GM18499 (cell line): ENCODE measurements at regions not wholly inside any gene's neighbourhood (a gene's known extent, or its start where the extent isn't known, plus 50 kb on each side); places are given as distances from the start of the nearest gene placed in this dataset.
"Not testable (repeated sequence)": the region's sequence is repeated elsewhere in the genome, so short reads cannot be mapped to it uniquely, and the experiment has no call there.

ENCODE experiments used
- ATAC-seq: cut with Tn5 transposase; IDR thresholded peaks from one replicate; pipeline ENCODE4 v1.9.1; 2021; ENCODE audit warnings: moderate number of reproducible peaks; ENCODE audit not compliant: insufficient read depth, unreplicated experiment

DNA sequence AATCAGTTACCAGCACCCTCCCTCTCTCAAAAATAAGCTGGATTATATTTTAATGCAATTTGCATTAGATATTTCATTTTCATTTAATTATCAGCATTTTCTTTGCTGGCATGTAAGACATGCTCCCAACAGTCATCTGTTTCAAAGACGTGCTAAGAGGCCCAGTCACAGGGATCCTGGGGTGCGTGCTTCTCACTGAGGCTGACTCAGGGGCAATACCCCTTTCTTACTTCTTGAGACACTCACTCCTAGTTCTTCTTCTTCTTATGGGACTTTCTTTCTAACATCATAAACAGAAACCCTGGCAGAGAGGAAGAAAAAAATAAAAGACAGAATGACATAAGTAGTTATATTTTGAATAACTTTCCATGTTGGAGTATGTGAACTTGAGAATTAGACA, 372.1 kb upstream of the MEX3C start:
- no peak for ATAC-seq

DNA sequence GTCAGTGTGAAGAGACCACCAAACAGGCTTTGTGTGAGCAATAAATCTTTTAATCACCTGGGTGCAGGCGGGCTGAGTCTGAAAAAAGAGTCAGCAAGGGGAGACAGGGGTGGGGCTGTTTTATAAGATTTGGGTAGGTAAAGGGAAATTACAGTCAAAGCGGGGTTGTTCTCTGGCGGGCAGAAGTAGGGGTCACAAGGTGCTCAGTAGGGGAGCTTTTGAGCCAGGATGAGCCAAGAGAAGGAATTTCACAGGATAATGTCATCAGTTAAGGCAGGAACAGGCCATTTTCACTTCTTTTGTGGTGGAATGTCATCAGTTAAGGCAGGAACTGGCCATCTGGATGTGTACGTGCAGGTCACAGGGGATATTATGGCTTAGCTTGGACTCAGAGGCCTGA, 372.6 kb upstream of the MEX3C start:
- not testable (repeated sequence) for ATAC-seq

DNA sequence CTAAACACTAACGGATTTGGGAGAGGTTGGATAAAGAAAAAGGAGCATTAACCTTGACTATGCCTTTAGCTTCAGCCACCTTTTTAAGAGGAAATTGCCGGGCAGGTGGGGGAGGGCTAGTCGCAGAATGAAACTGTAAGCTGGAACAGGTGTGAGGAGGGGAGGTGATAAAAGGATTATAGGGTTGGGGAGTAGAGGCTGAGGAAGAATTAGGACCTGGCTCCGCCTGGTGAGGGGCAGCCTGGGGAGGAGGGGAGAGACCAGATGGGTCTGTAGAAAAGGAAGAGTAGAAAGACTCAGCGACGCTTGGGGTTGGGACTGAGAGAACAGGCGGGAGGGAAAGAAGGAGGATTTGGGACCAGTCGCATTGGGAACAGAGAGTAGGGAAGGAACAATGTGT, 376.4 kb upstream of the MEX3C start:
- not testable (repeated sequence) for ATAC-seq

DNA sequence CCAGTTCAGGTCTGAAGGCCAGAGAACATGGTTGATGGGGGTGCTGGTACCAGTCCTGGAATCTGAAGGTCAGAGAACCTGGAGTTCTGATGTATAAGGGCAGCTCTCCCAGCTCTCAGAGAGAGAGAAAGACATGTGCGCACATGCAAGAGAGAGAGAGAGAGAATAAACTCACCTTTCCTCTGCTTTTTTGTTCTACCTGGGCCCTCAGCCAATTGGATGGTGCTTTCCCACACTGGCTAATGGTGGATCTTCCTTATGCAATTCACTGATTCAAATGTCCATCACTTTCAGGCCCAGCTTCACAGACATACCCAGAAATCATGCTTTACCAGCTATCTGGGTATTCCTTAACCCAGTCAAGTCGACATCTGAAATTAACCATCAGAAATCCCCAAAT, 377.7 kb upstream of the MEX3C start:
- ATAC-seq, result no peak

DNA sequence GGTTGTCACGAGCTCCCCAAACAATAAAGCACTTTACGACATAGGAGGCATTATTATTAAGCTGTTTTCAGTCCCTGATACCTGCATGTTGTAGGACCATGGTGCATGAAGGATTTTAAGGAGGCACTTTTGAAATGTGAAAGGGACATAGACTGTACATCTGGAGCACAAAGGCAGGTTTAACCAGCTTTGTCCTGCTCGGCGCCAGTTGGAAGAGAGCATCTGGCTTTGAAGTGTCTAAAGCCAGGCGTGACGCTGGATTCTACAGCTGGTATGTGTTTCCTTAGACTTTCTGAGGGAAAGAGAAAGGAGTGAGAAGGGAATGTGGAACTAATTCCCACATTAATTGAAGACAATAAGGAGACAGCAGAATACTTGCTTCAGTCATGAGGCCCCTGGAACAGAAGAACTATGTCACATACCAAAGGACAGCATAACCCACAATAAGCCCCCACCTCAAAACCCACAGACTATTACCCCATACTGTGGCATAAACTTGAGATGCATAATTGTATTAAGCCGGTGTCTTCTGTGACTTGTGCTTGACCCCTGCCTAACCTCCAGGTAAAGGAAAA, 381.0 kb upstream of the MEX3C start:
- no peak for ATAC-seq

DNA sequence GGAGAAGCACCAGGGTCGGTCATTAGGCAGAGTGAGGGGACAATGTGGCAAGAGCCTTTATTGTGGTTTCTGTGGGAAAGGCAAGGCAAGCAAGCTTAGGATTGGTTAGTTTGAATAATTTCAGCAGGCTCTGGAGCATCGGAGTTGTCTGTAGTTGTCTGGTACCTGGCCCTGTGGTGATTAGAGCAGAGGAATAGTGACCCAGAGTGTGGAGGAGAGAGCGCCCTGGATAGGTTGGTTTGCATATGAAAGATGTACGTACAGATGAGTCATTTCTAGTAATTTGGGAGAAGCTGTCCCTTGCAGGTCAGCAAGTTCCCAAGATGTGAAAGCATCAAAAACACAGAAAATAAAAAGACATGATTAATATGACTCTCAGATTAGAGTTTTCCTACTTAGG, 383.1 kb upstream of the MEX3C start:
- ATAC-seq, result no peak

DNA sequence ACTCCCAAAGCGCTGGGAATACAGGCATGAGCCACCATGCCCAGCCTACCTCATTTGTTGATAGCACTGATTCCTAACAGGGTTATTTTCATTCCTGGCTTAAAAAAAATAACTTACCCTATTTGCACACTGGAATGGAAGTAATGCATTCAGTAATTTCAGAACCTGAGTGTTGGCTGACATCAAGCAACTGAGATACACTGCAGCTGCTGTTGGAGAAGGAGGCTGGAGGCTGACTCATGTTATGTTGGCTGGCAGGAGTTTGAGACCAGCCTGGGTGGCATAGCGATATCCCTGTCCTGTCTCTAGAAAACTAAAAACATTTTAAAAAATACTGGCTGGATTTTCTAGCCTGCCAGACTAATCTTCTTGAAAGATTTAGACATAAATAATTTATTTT, 385.1 kb upstream of the MEX3C start:
- no peak for ATAC-seq

DNA sequence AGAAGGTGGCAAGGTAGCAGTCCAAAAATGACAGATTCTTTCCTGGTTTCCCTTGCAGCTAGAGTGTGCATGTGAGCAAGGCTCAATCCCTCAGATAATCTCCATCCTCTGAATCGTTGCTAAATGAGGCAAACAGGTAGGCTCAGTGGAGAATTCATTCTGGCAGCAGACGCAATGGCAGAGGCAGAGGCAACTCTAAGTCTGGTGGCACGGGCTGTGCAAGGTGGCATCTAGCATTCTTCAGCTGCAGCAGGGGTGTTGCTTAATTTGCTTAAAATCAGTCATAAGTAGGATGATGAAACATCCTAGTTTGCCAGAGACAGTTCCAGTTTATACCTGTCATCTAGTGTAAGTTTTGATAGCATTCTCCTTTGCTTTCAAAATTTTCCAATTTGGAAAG, 391.1 kb upstream of the MEX3C start:
- ATAC-seq, result no peak

DNA sequence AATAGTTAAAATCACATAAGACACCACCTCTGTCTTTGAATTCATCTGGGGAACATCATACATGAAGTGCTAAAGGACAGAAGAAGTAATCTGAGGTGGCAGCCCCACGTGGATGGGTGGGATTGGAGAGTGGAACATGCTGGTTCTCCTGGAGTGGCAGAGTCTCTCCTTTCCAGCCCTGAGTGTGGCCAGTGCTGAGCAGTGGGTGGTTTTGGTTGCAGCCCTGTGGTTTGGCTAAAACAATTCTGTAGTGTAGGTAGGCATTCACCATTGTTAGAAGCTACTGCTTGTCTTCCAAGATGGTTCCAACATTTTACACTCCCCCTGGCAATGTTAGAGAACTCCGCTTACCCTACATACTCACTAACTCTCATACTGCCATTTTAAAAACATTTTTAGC, 396.4 kb upstream of the MEX3C start:
- ATAC-seq, result no peak

DNA sequence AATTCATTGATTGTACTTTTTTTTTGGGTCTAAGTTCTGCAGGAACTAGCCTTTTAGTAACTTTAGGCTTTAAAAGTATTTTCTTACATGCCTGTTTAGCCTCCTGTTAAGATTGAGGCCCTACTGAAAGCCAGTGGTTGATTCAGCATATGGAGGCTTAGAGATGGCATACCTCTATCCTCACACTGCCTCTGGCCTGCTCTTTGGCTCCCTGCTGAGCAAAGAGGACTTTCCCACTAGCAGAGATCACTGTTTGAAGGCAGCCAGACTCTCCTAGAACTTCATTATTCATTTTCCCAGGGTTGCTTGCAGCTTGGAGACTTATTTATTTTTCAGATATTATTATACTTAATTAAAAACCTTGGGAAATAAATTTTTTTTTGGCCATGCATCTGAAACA, 405.6 kb upstream of the MEX3C start:
- no peak for ATAC-seq

DNA sequence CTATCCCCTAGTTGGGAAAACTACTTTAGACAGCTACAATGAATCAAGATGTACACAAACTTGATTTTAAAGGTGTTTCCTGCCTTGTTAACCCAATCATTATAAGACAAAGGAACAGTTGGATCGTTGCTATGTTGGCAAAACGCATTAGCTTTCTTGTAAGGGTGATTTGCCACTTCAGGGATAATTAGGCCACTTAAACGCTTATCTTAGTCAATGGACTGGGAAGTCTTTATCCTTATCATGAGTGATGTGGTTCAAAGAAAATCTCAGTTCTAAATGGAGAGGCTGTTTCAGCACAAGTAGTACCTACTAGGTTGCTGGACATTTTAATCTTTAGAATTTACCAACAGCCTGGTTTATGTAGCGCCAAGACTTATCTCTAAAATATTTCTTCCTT, 406.1 kb upstream of the MEX3C start:
- ATAC-seq, result no peak

DNA sequence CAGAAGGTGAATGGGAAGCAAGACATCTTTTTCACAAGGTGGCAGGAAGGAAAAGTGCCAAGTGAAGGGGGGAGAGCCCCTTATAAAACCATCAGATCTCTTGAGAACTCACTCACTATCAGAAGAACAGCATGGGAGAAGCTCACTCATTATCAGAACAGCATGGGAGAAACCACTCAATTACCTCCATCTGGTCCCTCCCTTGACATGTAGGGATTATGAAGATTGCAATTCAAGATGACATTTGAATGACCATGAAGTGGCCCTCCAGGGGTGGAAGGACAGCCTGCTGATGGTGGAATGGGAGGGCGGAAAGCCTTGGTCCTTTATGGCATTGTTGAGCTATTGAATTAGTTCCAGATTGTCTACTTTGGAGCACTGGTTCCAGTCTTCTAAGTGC, 413.0 kb upstream of the MEX3C start:
- no peak for ATAC-seq

DNA sequence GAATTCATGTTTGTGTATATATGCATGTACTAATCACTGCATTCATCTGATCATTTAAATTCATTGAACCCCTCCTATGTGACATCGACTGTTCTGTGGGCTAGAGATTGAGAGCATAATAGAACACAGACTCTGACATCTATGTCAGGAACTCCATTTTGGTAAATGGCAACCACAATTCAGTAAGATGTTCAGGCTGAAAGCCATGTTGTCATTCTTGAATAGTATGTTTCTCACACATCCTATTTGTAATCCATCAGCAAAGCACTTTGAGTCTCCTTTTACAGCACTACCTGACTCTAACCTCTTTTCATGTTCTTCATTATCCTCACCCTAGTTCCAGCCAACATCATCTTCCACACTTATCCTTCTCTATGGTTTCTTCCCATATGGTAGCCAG, 413.8 kb upstream of the MEX3C start:
- no peak for ATAC-seq

DNA sequence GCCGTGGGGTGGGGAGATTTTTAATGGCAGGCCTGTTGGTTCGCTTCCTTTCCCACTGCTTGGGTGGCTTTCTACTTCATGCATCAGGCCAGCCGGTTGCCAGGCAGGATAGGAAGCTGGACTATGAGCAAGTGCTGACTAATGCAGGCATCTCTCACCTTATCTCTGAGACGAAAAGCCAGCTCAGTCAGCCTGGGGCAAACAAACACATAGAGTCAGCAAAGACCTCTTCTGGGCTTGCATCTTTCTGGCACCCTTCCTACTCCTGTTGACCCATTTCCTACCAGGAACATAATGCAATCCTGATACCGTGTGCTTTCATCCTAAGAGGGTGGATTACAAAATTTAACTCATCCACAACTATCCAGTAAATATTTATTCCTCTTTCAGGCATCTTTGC, 416.6 kb upstream of the MEX3C start:
- ATAC-seq, result no peak

DNA sequence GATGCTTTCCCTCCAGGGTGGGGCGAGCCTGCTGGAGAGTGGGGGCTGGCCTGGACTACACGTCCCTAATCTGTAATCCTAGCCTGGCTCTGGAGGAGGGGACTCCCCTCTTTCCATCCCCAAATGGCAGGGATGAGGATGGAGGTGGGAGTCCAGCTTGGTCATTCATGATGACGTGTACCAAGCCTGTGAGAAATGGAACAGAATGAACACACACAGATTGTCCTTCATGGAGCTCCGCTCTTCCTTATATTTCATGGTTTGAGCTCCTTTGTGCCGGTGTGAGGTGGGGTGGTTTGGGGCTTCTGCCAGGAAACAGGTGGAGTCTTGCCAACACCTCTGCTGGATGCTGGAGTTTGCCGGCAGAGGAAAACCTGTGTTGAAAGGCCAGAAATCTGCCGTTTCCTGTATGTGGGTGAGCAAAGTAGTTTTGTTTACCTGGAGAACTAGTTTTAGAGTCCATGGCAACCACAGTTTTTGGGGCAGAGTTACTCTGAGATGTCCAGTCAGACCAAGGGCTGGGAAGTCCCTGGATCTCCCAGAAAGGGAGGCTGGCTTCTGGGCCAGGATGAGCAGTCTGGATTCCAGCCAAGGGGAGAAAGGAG, 417.6 kb upstream of the MEX3C start:
- no peak for ATAC-seq

DNA sequence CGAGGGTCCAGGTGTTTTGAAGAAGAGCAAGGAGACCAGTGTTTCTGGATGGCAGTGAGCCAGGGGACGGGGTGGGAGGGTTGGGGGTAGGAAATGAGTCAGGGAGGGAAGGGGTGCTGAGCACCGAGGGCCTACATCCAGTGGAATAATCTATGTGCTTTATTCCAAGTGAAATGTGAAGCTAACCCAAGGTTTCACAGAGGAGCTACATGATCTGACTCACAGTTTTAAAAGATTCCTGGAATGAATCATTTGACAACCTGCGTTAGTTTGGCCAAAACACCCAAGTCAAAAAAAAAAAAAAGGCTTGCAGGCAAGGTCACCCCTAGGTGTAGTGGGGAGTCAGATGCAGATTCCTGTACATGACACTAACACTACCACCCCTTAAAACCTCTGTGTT, 419.7 kb upstream of the MEX3C start:
- ATAC-seq, result no peak

DNA sequence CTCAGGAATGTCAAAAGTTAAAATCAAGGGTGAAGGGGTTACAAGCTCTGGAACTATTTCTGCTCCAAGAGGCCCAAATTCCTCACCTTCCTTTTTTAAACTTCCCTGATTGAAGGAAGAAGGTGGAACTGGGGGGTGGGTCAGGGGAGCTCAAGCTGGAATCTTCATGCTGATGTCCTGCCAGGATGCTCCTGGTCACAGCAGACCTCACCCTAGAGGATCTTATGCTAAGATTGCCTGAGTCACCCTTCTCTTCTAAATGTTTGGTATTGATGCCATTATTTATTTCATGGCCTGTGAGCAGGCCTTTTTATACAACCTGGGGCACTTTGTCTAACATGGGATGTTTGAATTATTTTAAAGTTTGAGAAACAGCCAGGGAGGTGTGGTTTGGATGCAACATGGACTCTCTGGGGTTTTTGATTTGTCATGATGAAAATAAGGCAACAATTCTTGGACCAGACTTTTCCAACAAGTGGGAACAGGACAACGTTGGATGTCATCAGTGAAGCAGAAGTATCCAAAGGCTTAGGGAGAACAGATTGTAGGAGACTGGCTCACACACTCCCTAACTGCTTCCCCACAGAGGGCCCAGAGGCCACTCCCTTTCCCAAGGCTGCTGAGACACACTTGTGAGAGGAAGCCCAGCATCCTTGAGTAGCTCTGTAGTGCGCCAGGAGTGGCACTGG, 420.2 kb upstream of the MEX3C start:
- ATAC-seq, result no peak

DNA sequence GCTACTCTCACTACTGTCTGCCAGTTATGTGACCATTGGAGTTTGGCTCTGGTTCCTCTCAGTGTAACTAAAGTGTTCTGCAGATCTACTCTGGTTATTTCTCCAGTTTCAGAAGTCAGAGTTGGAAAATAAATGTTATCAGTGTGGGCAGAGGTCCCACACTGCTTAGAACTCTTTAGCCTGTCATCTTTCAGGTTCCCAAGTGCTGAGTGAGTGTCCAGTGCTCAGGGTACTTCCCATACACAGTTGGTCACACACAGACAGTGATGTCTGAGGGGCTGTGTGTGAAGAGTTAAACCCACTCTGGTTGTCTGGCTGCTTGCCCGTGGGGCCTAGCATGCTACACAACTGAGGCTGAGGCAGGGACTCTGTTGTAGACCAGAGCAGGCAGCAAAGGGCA, 421.8 kb upstream of the MEX3C start:
- ATAC-seq, result no peak

DNA sequence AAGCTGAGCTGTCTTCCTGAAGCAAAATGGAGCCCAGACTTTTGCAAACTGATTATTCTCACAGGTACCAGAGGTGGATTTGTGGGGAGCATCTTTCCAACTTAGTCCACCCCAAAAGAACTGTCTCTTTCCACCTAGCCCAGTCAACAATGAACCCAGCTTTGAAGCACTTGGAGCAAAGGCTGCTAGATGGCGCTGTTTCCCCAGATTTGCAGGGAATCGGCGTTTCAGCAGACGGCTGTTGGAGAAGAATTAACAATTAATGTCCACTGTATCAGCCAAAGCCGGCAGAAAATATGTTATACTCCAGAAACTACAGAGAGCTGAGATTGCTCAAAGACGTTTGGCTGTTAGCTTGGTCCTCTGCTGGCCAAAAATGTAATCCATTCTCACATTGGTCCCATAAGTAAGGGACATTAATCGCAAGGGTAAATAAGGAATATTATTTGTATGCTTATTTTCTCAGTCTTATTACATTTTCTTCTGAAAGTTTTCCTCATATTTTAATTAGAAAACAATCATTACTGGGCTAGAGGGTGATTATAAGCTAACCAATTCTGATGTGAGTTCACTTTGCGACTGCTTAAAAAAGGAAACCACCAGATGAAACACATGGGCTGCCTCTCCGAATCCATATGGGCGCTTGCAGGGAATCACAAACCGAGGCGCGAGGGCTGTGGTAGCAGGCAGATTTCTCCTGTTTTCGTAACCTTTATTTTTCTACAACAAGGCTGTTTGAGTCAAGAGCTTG, 423.8 kb upstream of the MEX3C start:
- ATAC-seq, result peak; percentile 53

DNA sequence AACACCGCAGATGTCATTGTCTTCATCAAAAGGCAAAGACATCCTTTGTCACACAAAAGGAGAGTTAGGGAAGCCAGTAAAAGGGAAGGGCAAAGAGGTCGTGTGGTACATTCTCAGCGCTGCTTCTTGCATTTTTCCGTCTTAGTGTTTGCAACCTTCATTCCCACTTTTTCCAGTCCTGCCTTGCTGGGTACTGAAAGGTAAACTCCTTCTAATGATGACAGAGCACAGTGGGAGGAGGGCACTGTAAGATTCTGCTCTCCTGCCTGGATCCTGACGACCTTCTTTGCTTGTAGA, 424.3 kb upstream of the MEX3C start:
- no peak for ATAC-seq

DNA sequence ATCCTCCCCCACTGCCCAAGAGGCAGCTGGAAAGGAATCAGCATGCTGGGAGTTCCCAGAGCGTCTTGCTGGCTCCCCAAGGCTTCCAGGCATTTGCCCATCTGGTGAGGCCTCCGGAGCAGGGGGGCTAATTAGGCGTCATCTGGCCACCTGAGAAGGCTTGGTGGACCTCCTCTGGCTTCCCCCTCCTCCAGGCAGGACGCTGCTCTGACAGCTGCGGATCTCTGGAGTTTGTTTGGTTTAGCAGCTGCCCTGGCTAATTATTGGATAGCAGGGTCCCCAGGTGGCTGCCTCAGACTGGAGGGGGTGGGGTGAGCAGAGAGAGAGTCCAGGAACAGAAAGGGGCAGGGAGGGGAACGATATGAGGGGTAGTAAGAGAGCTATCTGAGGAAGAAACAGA, 425.2 kb upstream of the MEX3C start:
- ATAC-seq, result no peak

DNA sequence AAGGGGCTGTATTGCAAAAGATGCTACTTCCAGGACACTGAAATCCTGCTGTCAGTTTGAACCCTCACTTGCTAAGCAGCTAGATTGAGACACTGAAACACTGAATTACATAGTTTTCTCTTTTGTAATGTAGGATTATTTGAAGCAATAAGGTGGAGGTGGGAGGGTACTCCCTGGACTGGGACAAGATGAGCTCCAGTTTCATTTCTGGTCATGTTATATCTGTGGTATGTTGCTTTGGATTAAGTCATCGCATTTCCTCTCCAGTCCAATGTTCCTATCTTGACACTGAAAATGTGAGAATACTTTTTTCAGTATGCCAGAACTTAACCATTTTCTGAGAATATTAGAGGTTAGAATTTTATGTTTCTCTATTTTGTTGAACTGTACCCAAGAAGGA, 426.2 kb upstream of the MEX3C start:
- no peak for ATAC-seq
